CD4-positive, alpha-beta memory T cell (primary cell): ENCODE measurements at regions not wholly inside any gene's neighbourhood (a gene's known extent, or its start where the extent isn't known, plus 50 kb on each side); places are given as distances from the start of the nearest gene placed in this dataset.

Experiments used
- CTCF ChIA-PET: fragments of 350-600 bp; sonication (Branson Sonifier 250); formaldehyde crosslinking; loops from one replicate; lab custom pipeline; 2021; ENCODE audit warnings: inconsistent platforms; ENCODE audit not compliant: partially characterized antibody; lab: Charles Lee
- POLR2A ChIA-PET: fragments of 350-600 bp; sonication (Branson Sonifier 250); formaldehyde crosslinking; loops from one replicate; lab custom pipeline; 2021; ENCODE audit not compliant: partially characterized antibody; lab: Charles Lee
- DNase-seq, 5 donors: peaks; one replicate each; pipeline versions ENCODE4 v3.0.0 to v3.0.0-alpha.2; 2020 to 2022; ENCODE audit warnings: mixed read lengths in 1 of 5
- H3K27ac ChIP-seq: one replicate; pipeline ENCODE4 v1.7.0; 2013; ENCODE audit warnings: low read depth, low read length
- H3K27me3 ChIP-seq: 2 replicates; pipeline ENCODE4 v1.7.0; 2013; ENCODE audit warnings: mild to moderate bottlenecking, low read length, moderate library complexity; ENCODE audit not compliant: insufficient read depth
- H3K36me3 ChIP-seq: 2 replicates; pipeline ENCODE4 v1.7.0; 2013; ENCODE audit warnings: mild to moderate bottlenecking, low read length, moderate library complexity; ENCODE audit not compliant: insufficient read depth
- H3K4me1 ChIP-seq: 2 replicates; pipeline ENCODE4 v1.7.0; 2013; ENCODE audit warnings: mild to moderate bottlenecking, low read length, moderate library complexity; ENCODE audit not compliant: insufficient read depth
- H3K4me3 ChIP-seq, 2 donors: one replicate each; pipeline ENCODE4 v1.7.0; 2013; ENCODE audit warnings: low read length in 2 of 2, mild to moderate bottlenecking in 1 of 2
- H3K9me3 ChIP-seq, 2 donors: one replicate each; pipeline ENCODE4 v1.7.0; 2013; ENCODE audit warnings: low read length in 2 of 2, control low read depth in 1 of 2; ENCODE audit not compliant: control insufficient read depth in 1 of 2
- H3K27ac Mint-ChIP-seq, 7 donors: one replicate each; pipeline ENCODE4 v1.8.0; 2020 to 2021; ENCODE audit warnings: mixed read lengths in 7 of 7, mild to moderate bottlenecking in 6 of 7, inconsistent platforms in 3 of 7, moderate library complexity in 3 of 7
- H3K27me3 Mint-ChIP-seq, 2 donors: one replicate each; pipeline ENCODE4 v1.8.0; 2020 to 2021; ENCODE audit warnings: mixed read lengths in 2 of 2
- H3K36me3 Mint-ChIP-seq, 2 donors: one replicate each; pipeline ENCODE4 v1.8.0; 2020 to 2021; ENCODE audit warnings: mixed read lengths in 2 of 2, inconsistent platforms in 1 of 2, mild to moderate bottlenecking in 1 of 2
- H3K4me1 Mint-ChIP-seq, 4 donors: one replicate each; pipeline ENCODE4 v1.8.0; 2020 to 2021; ENCODE audit warnings: mixed read lengths in 4 of 4, mild to moderate bottlenecking in 1 of 4
- H3K4me3 Mint-ChIP-seq, 8 donors: one replicate each; pipeline ENCODE4 v1.8.0; 2020 to 2021; ENCODE audit warnings: mixed read lengths in 8 of 8, mild to moderate bottlenecking in 7 of 8, moderate library complexity in 6 of 8, inconsistent platforms in 3 of 8
- H3K9me3 Mint-ChIP-seq, 8 donors: one replicate each; pipeline ENCODE4 v1.8.0; 2020 to 2021; ENCODE audit warnings: mixed read lengths in 8 of 8, mild to moderate bottlenecking in 5 of 8, inconsistent platforms in 3 of 8, moderate library complexity in 1 of 8
- intact Hi-C: fragments of 100-400 bp; cut with micrococcal nuclease; formaldehyde crosslinking; loops from one replicate; pipeline ENCODE4 v1.15.1; 2023

- peaks cover 95% of the 10 kb centered on the region for H3K4me1 ChIP-seq
- CTCF ChIA-PET, result interaction anchor here (0.7 to 3.0 kb wide), 7 partner anchors 10 to 752 kb away, joined by 3 to 18 read pairs (median 4); partner anchors contain the start of gene ID2
- H3K4me3 ChIP-seq, result peak overlapping the region; percentile 27 to 41
- peak overlapping the region; percentile 70 for H3K27ac ChIP-seq
- no peaks in the 10 kb centered on the region for H3K27me3 Mint-ChIP-seq
- intact Hi-C loops, result loop anchor here (1.0 to 10.0 kb wide), 4 partner anchors 10 to 751 kb away; no protein-coding TSS in a partner anchor
- peak; percentile 55 to 66 (median 60) for DNase-seq
- H3K27me3 ChIP-seq, result no peaks in the 10 kb centered on the region
- H3K4me1 Mint-ChIP-seq, result peaks cover 66 to 100% (median 88%) of the 10 kb centered on the region in 4 donors
- H3K9me3 Mint-ChIP-seq, result no peaks in the 10 kb centered on the region
- POLR2A ChIA-PET, result interaction anchor here (0.7 to 5.9 kb wide), 13 partner anchors 10 to 752 kb away, joined by 3 to 81 read pairs (median 8); partner anchors contain the start of gene ID2
- H3K36me3 Mint-ChIP-seq, result no peaks in the 10 kb centered on the region
- no peaks in the 10 kb centered on the region for H3K36me3 ChIP-seq
- peak overlapping the region; percentile 75 to 94 (median 82) for H3K4me3 Mint-ChIP-seq
- peak overlapping the region; percentile 92 to 98 (median 96) for H3K27ac Mint-ChIP-seq
- H3K9me3 ChIP-seq, result no peaks in the 10 kb centered on the region
Measured at GRCh38 chr2:8477552-8478470, 204.0 kb upstream of the ID2 start.

- H3K27me3 ChIP-seq, result no peaks in the 10 kb centered on the region
- H3K27ac ChIP-seq, result peak overlapping the region; percentile 70
- intact Hi-C loops, result loop anchor here (1.0 to 10.0 kb wide), 3 partner anchors 10 to 751 kb away; no protein-coding TSS in a partner anchor
- H3K36me3 ChIP-seq, result no peaks in the 10 kb centered on the region
- no peaks in the 10 kb centered on the region for H3K9me3 Mint-ChIP-seq
- H3K4me3 ChIP-seq, result peak overlapping the region in 1 of 2 donors; percentile 41
- peaks cover 95% of the 10 kb centered on the region for H3K4me1 ChIP-seq
- peaks cover 0 to 3% of the 10 kb centered on the region in 2 donors for H3K36me3 Mint-ChIP-seq
- peak overlapping the region; percentile 92 to 98 (median 96) for H3K27ac Mint-ChIP-seq
- H3K4me3 Mint-ChIP-seq, result peak overlapping the region in 7 of 8 donors; percentile 75 to 94 (median 85)
- H3K27me3 Mint-ChIP-seq, result no peaks in the 10 kb centered on the region
- CTCF ChIA-PET, result interaction anchor here (0.7 to 3.0 kb wide), 3 partner anchors 10 to 753 kb away, joined by 3 to 18 read pairs (median 6); no protein-coding TSS in a partner anchor
- DNase-seq, result no peak
- POLR2A ChIA-PET, result interaction anchor here (1.1 to 5.9 kb wide), 8 partner anchors 10 to 206 kb away, joined by 5 to 81 read pairs (median 12); partner anchors contain the start of gene ID2
- H3K4me1 Mint-ChIP-seq, result peaks cover 68 to 100% (median 89%) of the 10 kb centered on the region in 4 donors
- H3K9me3 ChIP-seq, result no peaks in the 10 kb centered on the region
Measured at GRCh38 chr2:8478471-8478793, 203.4 kb upstream of the ID2 start.

GRCh38 chr2:8479298-8479697, 202.6 kb upstream of the ID2 start:
- H3K27me3 ChIP-seq, result no peaks in the 10 kb centered on the region
- ChIA-PET CTCF (interaction anchor here (3.0 kb wide), 1 partner anchor 9 kb away, joined by 18 read pairs; no protein-coding TSS in a partner anchor), POLR2A (interaction anchor here (2.3 to 5.9 kb wide), 2 partner anchors 64 to 201 kb away, joined by 22 to 81 read pairs; partner anchors contain the start of gene ID2)
- Mint-ChIP-seq H3K27ac (peak overlapping the region; percentile 62 to 98 (median 76)), H3K4me1 (peaks cover 68 to 97% (median 81%) of the 10 kb centered on the region in 4 donors), H3K4me3 (peak overlapping the region in 2 of 8 donors; percentile 45 to 71), H3K27me3 (no peaks in the 10 kb centered on the region), H3K36me3 (peaks cover 0 to 3% of the 10 kb centered on the region in 2 donors), H3K9me3 (no peaks in the 10 kb centered on the region)
- intact Hi-C loops, result loop anchor here (5.0 to 10.0 kb wide), 2 partner anchors 474 to 752 kb away; no protein-coding TSS in a partner anchor
- no peaks in the 10 kb centered on the region for H3K36me3 ChIP-seq
- H3K4me1 ChIP-seq, result peaks cover 92% of the 10 kb centered on the region
- H3K9me3 ChIP-seq, result no peaks in the 10 kb centered on the region
- H3K27ac ChIP-seq, result peak overlapping the region; percentile 20
- no peak for DNase-seq
- no peak overlapping the region for H3K4me3 ChIP-seq

- no peak for DNase-seq
- CTCF ChIA-PET, result interaction anchor here (1.1 to 1.8 kb wide), 3 partner anchors 9 to 104 kb away, joined by 3 to 9 read pairs (median 4); no protein-coding TSS in a partner anchor
- H3K27ac ChIP-seq, result peak overlapping the region; percentile 14
- POLR2A ChIA-PET, result interaction anchor here (2.1 to 5.9 kb wide), 3 partner anchors 9 to 200 kb away, joined by 8 to 81 read pairs (median 8); partner anchors contain the start of gene ID2
- Mint-ChIP-seq H3K36me3 (peaks cover 0 to 3% of the 10 kb centered on the region in 2 donors), H3K27ac (peak overlapping the region in 6 of 7 donors; percentile 81 to 98 (median 87)), H3K9me3 (no peaks in the 10 kb centered on the region), H3K4me1 (peaks cover 66 to 97% (median 81%) of the 10 kb centered on the region in 4 donors), H3K27me3 (no peaks in the 10 kb centered on the region), H3K4me3 (peak overlapping the region in 2 of 8 donors; percentile 14 to 25)
- H3K4me1 ChIP-seq, result peaks cover 92% of the 10 kb centered on the region
- no peak overlapping the region for H3K4me3 ChIP-seq
- H3K27me3 ChIP-seq, result no peaks in the 10 kb centered on the region
- intact Hi-C loops, result loop anchor here (2.0 to 10.0 kb wide), 2 partner anchors 64 to 354 kb away; partner anchors contain the start of gene KIDINS220
- no peaks in the 10 kb centered on the region for H3K9me3 ChIP-seq
- no peaks in the 10 kb centered on the region for H3K36me3 ChIP-seq
Measured at GRCh38 chr2:8480915-8481314, 200.9 kb upstream of the ID2 start.

GRCh38 chr2:8481463-8482009, 200.3 kb upstream of the ID2 start:
- CTCF ChIA-PET, result interaction anchor here (0.9 to 1.8 kb wide), 6 partner anchors 8 to 103 kb away, joined by 3 to 9 read pairs (median 4); no protein-coding TSS in a partner anchor
- intact Hi-C loops, result loop anchor here (2.0 to 10.0 kb wide), 2 partner anchors 63 to 353 kb away; partner anchors contain the start of gene KIDINS220
- Histone ChIP-seq H3K9me3 (no peaks in the 10 kb centered on the region), H3K4me3 (no peak overlapping the region), H3K4me1 (peaks cover 92% of the 10 kb centered on the region), H3K27ac (peak overlapping the region; percentile 14), H3K27me3 (no peaks in the 10 kb centered on the region), H3K36me3 (no peaks in the 10 kb centered on the region)
- Mint-ChIP-seq H3K27me3 (no peaks in the 10 kb centered on the region), H3K36me3 (peaks cover 0 to 3% of the 10 kb centered on the region in 2 donors), H3K4me3 (peak overlapping the region in 7 of 8 donors; percentile 25 to 67 (median 49)), H3K4me1 (peaks cover 68 to 97% (median 81%) of the 10 kb centered on the region in 4 donors), H3K27ac (peak overlapping the region; percentile 41 to 98 (median 85)), H3K9me3 (no peaks in the 10 kb centered on the region)
- DNase-seq, result peak in 4 of 5 donors; percentile 29 to 65 (median 40)
- POLR2A ChIA-PET, result interaction anchor here (1.1 to 5.9 kb wide), 5 partner anchors 10 to 203 kb away, joined by 3 to 81 read pairs (median 8); partner anchors contain the start of gene ID2

- Histone ChIP-seq H3K36me3 (no peaks in the 10 kb centered on the region), H3K9me3 (no peaks in the 10 kb centered on the region), H3K27ac (peak overlapping the region; percentile 27), H3K27me3 (no peaks in the 10 kb centered on the region), H3K4me3 (no peak overlapping the region), H3K4me1 (peaks cover 91% of the 10 kb centered on the region)
- Mint-ChIP-seq H3K9me3 (no peaks in the 10 kb centered on the region), H3K4me1 (peaks cover 66 to 95% (median 81%) of the 10 kb centered on the region in 4 donors), H3K36me3 (peaks cover 0 to 3% of the 10 kb centered on the region in 2 donors), H3K27ac (peak overlapping the region; percentile 38 to 98 (median 85)), H3K27me3 (no peaks in the 10 kb centered on the region), H3K4me3 (peak overlapping the region in 4 of 8 donors; percentile 18 to 46 (median 35))
- intact Hi-C loops, result loop anchor here (10.0 kb wide), 1 partner anchor 352 kb away; the partner anchor contains the start of gene KIDINS220
- CTCF ChIA-PET, result interaction anchor here (0.9 to 1.5 kb wide), 3 partner anchors 9 to 62 kb away, joined by 3 to 6 read pairs (median 4); no protein-coding TSS in a partner anchor
- no peak for DNase-seq
- POLR2A ChIA-PET, result interaction anchor here (1.1 to 5.9 kb wide), 5 partner anchors 11 to 202 kb away, joined by 3 to 81 read pairs (median 8); partner anchors contain the start of gene ID2
Measured at GRCh38 chr2:8482432-8482831, 199.4 kb upstream of the ID2 start.
